Right ventricle myocardium superior (tissue), 1 donor: ENCODE measurements at regions not wholly inside any gene's neighbourhood (a gene's known extent, or its start where the extent isn't known, plus 50 kb on each side); places are given as distances from the start of the nearest gene placed in this dataset.

Experiments used
- ATAC-seq: fragments of 200-7000 bp; cut with Tn5 transposase; one replicate; pipeline ENCODE4 v1.9.1; 2020; ENCODE audit warnings: mild to moderate bottlenecking; ENCODE audit not compliant: poor library complexity
- DNase-seq: peaks from one replicate; pipeline ENCODE4 v3.0.0-alpha.2; 2020
- intact Hi-C: fragments of 100-400 bp; cut with DNase I; formaldehyde crosslinking; loops from one replicate; pipeline ENCODE4 v1.11.2; 2022
- donor health status: DM: no; HTN: yes; CAD: no; lungs with severe emphysema.

- no peak for DNase-seq
Observed at GRCh38 chr3:145176907-145177306, 984.1 kb downstream of the PLOD2 start.

GRCh38 chr3:145177828-145178227, 983.2 kb downstream of the PLOD2 start:
- ATAC-seq = no peak
- intact Hi-C loops = no loop called here

More at GRCh38 chr3:145176907-145177306, 984.1 kb downstream of the PLOD2 start:
- no peak for ATAC-seq
- intact Hi-C loops = no loop called here

GRCh38 chr3:145182196-145182911, 978.6 kb downstream of the PLOD2 start:
- ATAC-seq (no peak), DNase-seq (no peak)
- intact Hi-C loops = no loop called here

More at GRCh38 chr3:145177828-145178227, 983.2 kb downstream of the PLOD2 start:
- no peak for DNase-seq

- ATAC-seq (no peak), DNase-seq (no peak)
- intact Hi-C loops = no loop called here
Observed at GRCh38 chr3:145183261-145183660, 977.7 kb downstream of the PLOD2 start.

GRCh38 chr3:145188079-145188770, 972.8 kb downstream of the PLOD2 start:
- intact Hi-C loops = no loop called here
- DNase-seq (no peak), ATAC-seq (no peak)

GRCh38 chr3:145190138-145190537, 970.8 kb downstream of the PLOD2 start:
- DNase-seq = no peak
- intact Hi-C loops = no loop called here
- no peak for ATAC-seq

- ATAC-seq = no peak
- intact Hi-C loops = no loop called here
Observed at GRCh38 chr3:145190761-145191160, 970.2 kb downstream of the PLOD2 start.

GRCh38 chr3:145191543-145191942, 969.4 kb downstream of the PLOD2 start:
- intact Hi-C loops = no loop called here
- ATAC-seq = no peak
- no peak for DNase-seq

More at GRCh38 chr3:145190761-145191160, 970.2 kb downstream of the PLOD2 start:
- DNase-seq = no peak

- intact Hi-C loops = no loop called here
- DNase-seq (no peak), ATAC-seq (no peak)
Observed at GRCh38 chr3:145197051-145197820, 963.7 kb downstream of the PLOD2 start.

GRCh38 chr3:145197821-145198220, 963.2 kb downstream of the PLOD2 start:
- intact Hi-C loops = no loop called here

GRCh38 chr3:145209561-145209960, 951.4 kb downstream of the PLOD2 start:
- DNase-seq = no peak
- ATAC-seq = no peak
- intact Hi-C loops = no loop called here

More at GRCh38 chr3:145197821-145198220, 963.2 kb downstream of the PLOD2 start:
- DNase-seq = no peak
- ATAC-seq = no peak

GRCh38 chr3:145219355-145220235, 941.4 kb downstream of the PLOD2 start:
- intact Hi-C loops = no loop called here
- ATAC-seq = no peak
- DNase-seq = no peak

GRCh38 chr3:145224886-145225285, 936.1 kb downstream of the PLOD2 start:
- no peak for ATAC-seq
- intact Hi-C loops = no loop called here
- DNase-seq = no peak

- intact Hi-C loops = no loop called here
- no peak for ATAC-seq
Observed at GRCh38 chr3:145243875-145244274, 917.1 kb downstream of the PLOD2 start.

GRCh38 chr3:145244327-145244726, 916.7 kb downstream of the PLOD2 start:
- ATAC-seq (no peak), DNase-seq (no peak)
- intact Hi-C loops = no loop called here

More at GRCh38 chr3:145243875-145244274, 917.1 kb downstream of the PLOD2 start:
- DNase-seq = no peak

GRCh38 chr3:145246291-145246690, 914.7 kb downstream of the PLOD2 start:
- ATAC-seq = no peak
- no peak for DNase-seq
- intact Hi-C loops = no loop called here

GRCh38 chr3:145248928-145249327, 912.1 kb downstream of the PLOD2 start:
- ATAC-seq = no peak
- intact Hi-C loops = no loop called here

GRCh38 chr3:145251311-145251710, 909.7 kb downstream of the PLOD2 start:
- intact Hi-C loops = no loop called here
- no peak for DNase-seq
- ATAC-seq = no peak

More at GRCh38 chr3:145248928-145249327, 912.1 kb downstream of the PLOD2 start:
- DNase-seq = no peak
